GM12878 (cell line): ENCODE measurements at regions not wholly inside any gene's neighbourhood (a gene's known extent, or its start where the extent isn't known, plus 50 kb on each side); places are given as distances from the start of the nearest gene placed in this dataset.

Experiments
- ATAC-seq: fragments of 200-7000 bp; cut with Tn5 transposase; 3 replicates; pipeline ENCODE4 v1.9.1; 2020; ENCODE audit warnings: mild to moderate bottlenecking, moderate library complexity
- BruUV-seq: library from RNA; stranded (reverse); fragments of 400-500 nt; replicated peaks from 2 replicates; lab custom pipeline; 2021; lab: Mats Ljungman, UMichigan
- CTCF ChIA-PET: fragments of 300-600 bp; sonication (Branson Sonifier 250); formaldehyde crosslinking; extraction: SDS; loops from one replicate; lab custom pipeline; 2021; ENCODE audit warnings: inconsistent platforms; lab: Yijun Ruan, JAX
- POLR2A ChIA-PET: fragments of 350-600 bp; formaldehyde crosslinking; extraction: SDS; loops from one replicate; lab custom pipeline; 2021; ENCODE audit warnings: inconsistent platforms; lab: Charles Lee
- RAD21 ChIA-PET: fragments of 300-600 bp; sonication (Branson Sonifier 250); formaldehyde crosslinking; loops from one replicate; lab custom pipeline; 2023; ENCODE audit warnings: antibody characterized with exemption; ENCODE audit not compliant: unreplicated experiment; lab: Charles Lee
- SMC1A ChIA-PET: fragments of 300-600 bp; sonication (Branson Sonifier 250); formaldehyde crosslinking; loops from one replicate; lab custom pipeline; 2023; ENCODE audit not compliant: unreplicated experiment, uncharacterized antibody; lab: Charles Lee
- DNase-seq: peaks from one replicate; pipeline ENCODE4 v3.0.0-alpha.2; 2011; ENCODE audit warnings: low read depth, low spot score
- FAIRE-seq: peaks from 3 replicates; lab custom pipeline; 2011; peaks lifted over from hg19 to GRCh38; lab: Jason Lieb, UNC
- H2AFZ ChIP-seq: 2 replicates; pipeline ENCODE4 v1.6.0; 2011; ENCODE audit warnings: low read depth, low read length, control low read depth; ENCODE audit not compliant: control insufficient read depth
- H3K27ac ChIP-seq: 2 replicates; pipeline ENCODE4 v1.5.1; 2011; ENCODE audit warnings: control low read depth; ENCODE audit not compliant: control insufficient read depth, insufficient read depth
- H3K27me3 ChIP-seq, 2 experiments: replicated peaks in 1 of 2; 2 replicates each; pipeline versions ENCODE4 v1.6.0 to v1.6.1; 2011; ENCODE audit warnings: low read length in 1 of 2; ENCODE audit not compliant: control insufficient read depth in 2 of 2, insufficient read depth in 2 of 2
- H3K36me3 ChIP-seq, 2 experiments: 2 replicates each; pipeline ENCODE4 v1.5.1; 2011; ENCODE audit warnings: low read length in 1 of 2; ENCODE audit not compliant: control insufficient read depth in 2 of 2, insufficient read depth in 2 of 2
- H3K4me1 ChIP-seq: 2 replicates; pipeline ENCODE4 v1.6.1; 2011; ENCODE audit warnings: mild to moderate bottlenecking, low read length, moderate library complexity, mixed read lengths; ENCODE audit not compliant: control insufficient read depth, insufficient read depth
- H3K4me2 ChIP-seq: 2 replicates; pipeline ENCODE4 v1.6.0; 2011; ENCODE audit warnings: control low read depth; ENCODE audit not compliant: control insufficient read depth, insufficient read depth
- H3K4me3 ChIP-seq: fragments of 200-600 bp; sonication (generic); 2 replicates; pipeline ENCODE4 v1.5.1; 2016
- H3K79me2 ChIP-seq: 2 replicates; pipeline ENCODE4 v1.6.0; 2011; ENCODE audit warnings: low read length; ENCODE audit not compliant: control insufficient read depth, insufficient read depth
- H3K9ac ChIP-seq: 2 replicates; pipeline ENCODE4 v1.8.0; 2011; ENCODE audit warnings: low read length, control low read depth, mixed read lengths; ENCODE audit not compliant: control insufficient read depth, insufficient read depth
- H3K9me3 ChIP-seq: replicated peaks from 3 replicates; pipeline ENCODE4 v1.5.1; 2011; ENCODE audit warnings: mild to moderate bottlenecking, low read length; ENCODE audit not compliant: control insufficient read depth, insufficient read depth
- H4K20me1 ChIP-seq: 2 replicates; pipeline ENCODE4 v1.6.0; 2011; ENCODE audit not compliant: control insufficient read depth, insufficient read depth
- E2F8 ChIP-seq: fragments of 450-650 bp; IDR thresholded peaks from 2 replicates; pipeline ENCODE4 v1.6.1; 2018; ENCODE audit warnings: mild to moderate bottlenecking, low read depth, moderate library complexity; ENCODE audit not compliant: partially characterized antibody
- NR2F1 ChIP-seq: fragments of 450-650 bp; conservative IDR thresholded peaks from 2 replicates; pipeline ENCODE4 v1.6.1; 2017; ENCODE audit warnings: mild to moderate bottlenecking
- RAD51 ChIP-seq: fragments of 450-650 bp; IDR thresholded peaks from 2 replicates; pipeline ENCODE4 v1.6.1; 2016; ENCODE audit warnings: moderate library complexity, mild to moderate bottlenecking, inconsistent platforms
- REST ChIP-seq: IDR thresholded peaks from 2 replicates; pipeline ENCODE4 v1.6.1; 2012; ENCODE audit warnings: mild to moderate bottlenecking, low read depth, low read length
- SIN3A ChIP-seq: IDR thresholded peaks from 2 replicates; pipeline ENCODE4 v1.6.1; 2012; ENCODE audit warnings: low read depth, low read length, improper control_type of control experiment
- SIX5 ChIP-seq: IDR thresholded peaks from 2 replicates; pipeline ENCODE4 v1.6.1; 2011; ENCODE audit warnings: mild to moderate bottlenecking, low read depth, low read length, moderate library complexity; ENCODE audit not compliant: severe bottlenecking
- SMAD5 ChIP-seq: IDR thresholded peaks from 2 replicates; pipeline ENCODE4 v1.6.1; 2016; ENCODE audit warnings: antibody characterized with exemption, low read depth
- SREBF2 ChIP-seq: IDR thresholded peaks from 2 replicates; pipeline ENCODE4 v1.6.1; 2012; ENCODE audit warnings: mild to moderate bottlenecking, low read length
- YBX1 ChIP-seq: fragments of 450-650 bp; IDR thresholded peaks from 2 replicates; pipeline ENCODE4 v1.6.1; 2016; ENCODE audit warnings: antibody characterized with exemption
- ZNF24 ChIP-seq: fragments of 450-650 bp; IDR thresholded peaks from 2 replicates; pipeline ENCODE4 v1.6.1; 2017; ENCODE audit warnings: antibody characterized with exemption, mild to moderate bottlenecking
- ZNF622 ChIP-seq: fragments of 450-650 bp; IDR thresholded peaks from 2 replicates; pipeline ENCODE4 v1.6.1; 2017; ENCODE audit warnings: mild to moderate bottlenecking, inconsistent platforms
- ZNF687 ChIP-seq: fragments of 450-650 bp; IDR thresholded peaks from 2 replicates; pipeline ENCODE4 v1.6.1; 2017; ENCODE audit warnings: mild to moderate bottlenecking, moderate library complexity
- ZSCAN29 ChIP-seq: fragments of 450-650 bp; IDR thresholded peaks from 2 replicates; pipeline ENCODE4 v1.6.1; 2017; ENCODE audit warnings: mild to moderate bottlenecking, moderate library complexity
- in situ Hi-C: fragments of 300-500 bp; cut with MboI; formaldehyde crosslinking; loops from 9 replicates; pipeline ENCODE4 v1.14.3; 2018; ENCODE audit warnings: mixed read lengths
- intact Hi-C: fragments of 100-400 bp; cut with micrococcal nuclease; formaldehyde crosslinking; loops from one replicate; pipeline ENCODE4 v1.14.2; 2022; ENCODE audit not compliant: unreplicated experiment

GRCh38 chr6:113331021-113331420 is 526.1 kb upstream of the MARCKS start:
- in situ Hi-C loops = no loop called here
- CTCF ChIA-PET = interaction anchor here (0.7 to 1.4 kb wide), 3 partner anchors 13 to 24 kb away, joined by 3 to 4 read pairs (median 3); no protein-coding TSS in a partner anchor
- no peak for FAIRE-seq

More at GRCh38 chr6:113331021-113331420, 526.1 kb upstream of the MARCKS start:
- POLR2A ChIA-PET = interaction anchor here (0.5 kb wide), 1 partner anchor 421 kb away, joined by 3 read pairs; no protein-coding TSS in a partner anchor
- no peaks in the 10 kb centered on the region for H3K79me2 ChIP-seq
- H4K20me1 ChIP-seq = no peaks in the 10 kb centered on the region
- TF ChIP-seq YBX1 = no peak
- TF ChIP-seq SIX5 = no peak
- TF ChIP-seq ZSCAN29 = no peak
- TF ChIP-seq SIN3A = no peak
- no peak for TF ChIP-seq ZNF687
- no peak for TF ChIP-seq REST
- TF ChIP-seq RAD51 = no peak
- no peak for TF ChIP-seq ZNF622
- no peak for TF ChIP-seq SREBF2
- TF ChIP-seq E2F8 = no peak
- no peak for TF ChIP-seq SMAD5
- no peak for TF ChIP-seq NR2F1
- no peak for TF ChIP-seq ZNF24
- TF ChIP-seq, all 136 proteins: peak for 0
- SMC1A ChIA-PET = interaction anchor here (1.2 to 1.5 kb wide), 4 partner anchors 24 to 578 kb away, joined by 3 to 5 read pairs (median 4); no protein-coding TSS in a partner anchor
- no peak overlapping the region for H3K9ac ChIP-seq
- no peak overlapping the region for H3K4me3 ChIP-seq
- no peaks in the 10 kb centered on the region for H3K27me3 ChIP-seq
- BruUV-seq = no TSS peak
- H3K4me1 ChIP-seq = no peaks in the 10 kb centered on the region
- no peak overlapping the region for H2AFZ ChIP-seq
- ATAC-seq (no peak), DNase-seq (no peak)
- RAD21 ChIA-PET = no interaction called here
- no peak overlapping the region for H3K27ac ChIP-seq
- no peaks in the 10 kb centered on the region for H3K36me3 ChIP-seq
- H3K9me3 ChIP-seq = no peaks in the 10 kb centered on the region
- H3K4me2 ChIP-seq = no peak overlapping the region
- intact Hi-C loops = no loop called here
